Nephron (organoid): ENCODE measurements at regions not wholly inside any gene's neighbourhood (a gene's known extent, or its start where the extent isn't known, plus 50 kb on each side); places are given as distances from the start of the nearest gene placed in this dataset.

Experiments used
- H3K27ac Mint-ChIP-seq, 3 experiments: 2 replicates each; pipeline ENCODE4 v1.8.0; 2020; ENCODE audit warnings: mixed read lengths in 3 of 3, mild to moderate bottlenecking in 2 of 3, moderate library complexity in 1 of 3
- H3K27me3 Mint-ChIP-seq: 2 replicates; pipeline ENCODE4 v1.8.0; 2021; ENCODE audit warnings: low read depth, mild to moderate bottlenecking, moderate library complexity, mixed read lengths
- H3K36me3 Mint-ChIP-seq: 2 replicates; pipeline ENCODE4 v1.8.0; 2020; ENCODE audit warnings: low read depth, mixed read lengths
- H3K4me1 Mint-ChIP-seq: 2 replicates; pipeline ENCODE4 v1.8.0; 2020; ENCODE audit warnings: mixed read lengths
- H3K4me3 Mint-ChIP-seq, 3 experiments: 2 replicates each; pipeline ENCODE4 v1.8.0; 2020; ENCODE audit warnings: mild to moderate bottlenecking in 3 of 3, mixed read lengths in 3 of 3, moderate library complexity in 2 of 3
- H3K9me3 Mint-ChIP-seq: 2 replicates; pipeline ENCODE4 v1.8.0; 2020; ENCODE audit warnings: mixed read lengths
- TF ChIP-seq, protein P1 (sequence below), 3 experiments: fragments of 200-600 bp; sonication (generic); IDR thresholded peaks; one replicate each; pipeline ENCODE4 v1.5.0; 2021; ENCODE audit warnings: antibody characterized with exemption in 3 of 3; ENCODE audit not compliant: unreplicated experiment in 3 of 3

DNA sequence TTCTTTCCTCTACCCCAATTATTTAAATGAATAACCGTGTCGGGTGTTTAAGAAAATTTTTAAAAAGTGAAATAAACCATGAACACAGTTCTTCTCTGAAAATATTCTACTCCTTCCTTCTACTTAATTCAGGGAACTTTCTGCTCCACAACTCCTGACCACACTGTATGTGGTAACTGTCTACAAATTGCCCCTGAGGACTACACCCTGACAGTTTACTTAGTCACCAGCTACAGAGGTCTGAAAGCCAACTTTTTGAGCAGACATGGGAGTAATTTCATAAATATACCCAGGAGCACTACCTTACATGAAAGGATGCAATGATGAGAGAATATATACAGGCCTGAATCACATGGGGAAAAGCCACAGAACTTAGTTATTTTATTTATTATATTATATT, 523.2 kb upstream of the SORCS1 start:
- Mint-ChIP-seq H3K36me3 (no peaks in the 10 kb centered on the region), H3K27me3 (no peaks in the 10 kb centered on the region), H3K4me3 (no peak overlapping the region), H3K9me3 (no peaks in the 10 kb centered on the region), H3K4me1 (no peaks in the 10 kb centered on the region), H3K27ac (no peak overlapping the region)
- TF ChIP-seq, protein P1, sequence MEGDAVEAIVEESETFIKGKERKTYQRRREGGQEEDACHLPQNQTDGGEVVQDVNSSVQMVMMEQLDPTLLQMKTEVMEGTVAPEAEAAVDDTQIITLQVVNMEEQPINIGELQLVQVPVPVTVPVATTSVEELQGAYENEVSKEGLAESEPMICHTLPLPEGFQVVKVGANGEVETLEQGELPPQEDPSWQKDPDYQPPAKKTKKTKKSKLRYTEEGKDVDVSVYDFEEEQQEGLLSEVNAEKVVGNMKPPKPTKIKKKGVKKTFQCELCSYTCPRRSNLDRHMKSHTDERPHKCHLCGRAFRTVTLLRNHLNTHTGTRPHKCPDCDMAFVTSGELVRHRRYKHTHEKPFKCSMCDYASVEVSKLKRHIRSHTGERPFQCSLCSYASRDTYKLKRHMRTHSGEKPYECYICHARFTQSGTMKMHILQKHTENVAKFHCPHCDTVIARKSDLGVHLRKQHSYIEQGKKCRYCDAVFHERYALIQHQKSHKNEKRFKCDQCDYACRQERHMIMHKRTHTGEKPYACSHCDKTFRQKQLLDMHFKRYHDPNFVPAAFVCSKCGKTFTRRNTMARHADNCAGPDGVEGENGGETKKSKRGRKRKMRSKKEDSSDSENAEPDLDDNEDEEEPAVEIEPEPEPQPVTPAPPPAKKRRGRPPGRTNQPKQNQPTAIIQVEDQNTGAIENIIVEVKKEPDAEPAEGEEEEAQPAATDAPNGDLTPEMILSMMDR (IDR thresholded peaks at IDR 0.05; ENCODE audit: unreplicated experiment in 3 of 3): no peak

DNA sequence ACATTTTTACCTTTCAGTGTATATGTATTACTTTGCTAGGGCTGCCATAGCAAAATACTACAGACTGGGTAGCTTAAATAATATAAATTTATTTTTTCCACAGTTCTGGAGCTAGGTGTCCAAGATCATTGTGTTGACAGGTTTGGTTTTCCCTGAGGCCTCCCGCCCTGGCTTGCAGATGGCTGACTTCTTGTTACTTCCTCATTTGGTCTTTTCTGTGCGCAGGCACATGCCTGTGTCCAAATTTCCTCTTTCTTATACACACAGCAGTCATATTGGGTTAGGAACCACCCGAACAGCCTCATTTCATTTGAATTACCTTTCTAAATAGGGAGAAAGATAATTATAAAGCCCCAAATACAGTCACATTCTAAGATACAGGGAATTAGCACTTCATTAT, 521.6 kb upstream of the SORCS1 start:
- no peaks in the 10 kb centered on the region for H3K36me3 Mint-ChIP-seq

DNA sequence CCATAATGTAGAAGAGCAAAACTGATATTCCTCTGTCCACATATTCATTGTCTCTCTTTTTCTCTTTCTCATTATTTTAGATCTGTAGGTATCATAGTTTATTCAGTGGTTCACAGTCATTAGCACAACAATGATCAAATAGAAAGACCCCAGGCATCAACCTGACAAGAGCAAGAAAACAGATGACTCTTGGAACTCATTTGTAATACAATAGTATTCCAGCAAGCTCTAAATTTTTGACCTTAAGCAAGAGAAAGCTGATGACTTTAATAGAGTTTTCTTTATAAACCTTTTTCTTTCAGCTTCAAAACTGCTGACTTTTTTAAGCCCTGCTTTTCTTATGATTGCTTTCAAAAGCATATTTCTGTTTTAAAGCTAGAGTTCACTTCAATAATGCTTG, 507.5 kb upstream of the SORCS1 start:
- H3K27ac Mint-ChIP-seq: no peak overlapping the region
- TF ChIP-seq, protein P1 (IDR thresholded peaks at IDR 0.05; ENCODE audit: unreplicated experiment in 3 of 3): no peak
- H3K4me3 Mint-ChIP-seq: no peak overlapping the region
- no peaks in the 10 kb centered on the region for H3K27me3 Mint-ChIP-seq
- peaks cover 2% of the 10 kb centered on the region for H3K9me3 Mint-ChIP-seq
- H3K4me1 Mint-ChIP-seq: no peaks in the 10 kb centered on the region
- H3K36me3 Mint-ChIP-seq: no peaks in the 10 kb centered on the region

More for the DNA sequence above, 521.6 kb upstream of the SORCS1 start:
- Mint-ChIP-seq H3K9me3 (no peaks in the 10 kb centered on the region), H3K27ac (no peak overlapping the region), H3K4me1 (no peaks in the 10 kb centered on the region), H3K27me3 (no peaks in the 10 kb centered on the region), H3K4me3 (no peak overlapping the region)
- TF ChIP-seq, protein P1 (IDR thresholded peaks at IDR 0.05; ENCODE audit: unreplicated experiment in 3 of 3): no peak

DNA sequence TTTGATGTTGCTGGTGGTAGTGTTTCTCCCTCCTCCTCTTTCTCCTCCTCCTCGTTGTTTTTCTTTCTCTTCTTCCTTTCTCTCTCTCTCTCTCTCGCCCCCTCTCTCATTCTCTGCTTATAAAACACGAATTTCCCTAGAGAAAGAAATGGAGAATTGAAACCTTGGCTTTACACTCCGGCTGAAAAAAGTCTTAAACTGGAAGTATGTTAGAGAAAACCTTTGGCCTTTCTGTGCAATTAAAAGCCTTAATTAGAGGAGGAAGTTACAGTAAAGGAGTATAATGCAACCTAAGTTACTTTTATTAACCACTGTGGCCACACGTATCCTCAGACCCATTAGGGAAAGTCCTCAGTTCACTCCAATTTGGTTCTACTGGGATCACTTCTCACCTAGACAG, 501.7 kb upstream of the SORCS1 start:
- Mint-ChIP-seq H3K4me1 (no peaks in the 10 kb centered on the region), H3K27ac (no peak overlapping the region), H3K4me3 (no peak overlapping the region), H3K36me3 (no peaks in the 10 kb centered on the region), H3K27me3 (no peaks in the 10 kb centered on the region), H3K9me3 (peaks cover 19% of the 10 kb centered on the region)
- TF ChIP-seq, protein P1 (IDR thresholded peaks at IDR 0.05; ENCODE audit: unreplicated experiment in 3 of 3): no peak

DNA sequence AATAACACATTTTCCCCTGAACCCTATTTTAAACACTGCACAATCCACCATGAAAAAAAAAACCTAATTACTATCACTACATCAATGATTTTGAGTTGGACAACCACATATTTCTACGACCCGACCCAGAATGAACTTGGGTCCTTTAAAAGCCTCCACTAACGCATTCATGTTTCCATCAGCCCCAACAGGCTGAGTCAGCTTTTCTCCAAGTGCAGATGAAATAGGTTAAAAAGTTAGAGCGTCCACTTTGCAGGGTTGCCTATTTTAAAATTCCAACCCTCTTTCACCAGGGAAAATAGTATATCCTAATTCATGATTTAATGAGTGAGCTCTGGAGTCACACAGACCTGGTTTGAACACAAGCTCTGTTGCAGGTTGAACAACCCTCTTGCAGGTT, 501.0 kb upstream of the SORCS1 start:
- Mint-ChIP-seq H3K4me3 (no peak overlapping the region), H3K36me3 (no peaks in the 10 kb centered on the region), H3K27ac (no peak overlapping the region), H3K4me1 (no peaks in the 10 kb centered on the region), H3K27me3 (no peaks in the 10 kb centered on the region), H3K9me3 (peaks cover 25% of the 10 kb centered on the region)
- TF ChIP-seq, protein P1 (IDR thresholded peaks at IDR 0.05; ENCODE audit: unreplicated experiment in 3 of 3): no peak

DNA sequence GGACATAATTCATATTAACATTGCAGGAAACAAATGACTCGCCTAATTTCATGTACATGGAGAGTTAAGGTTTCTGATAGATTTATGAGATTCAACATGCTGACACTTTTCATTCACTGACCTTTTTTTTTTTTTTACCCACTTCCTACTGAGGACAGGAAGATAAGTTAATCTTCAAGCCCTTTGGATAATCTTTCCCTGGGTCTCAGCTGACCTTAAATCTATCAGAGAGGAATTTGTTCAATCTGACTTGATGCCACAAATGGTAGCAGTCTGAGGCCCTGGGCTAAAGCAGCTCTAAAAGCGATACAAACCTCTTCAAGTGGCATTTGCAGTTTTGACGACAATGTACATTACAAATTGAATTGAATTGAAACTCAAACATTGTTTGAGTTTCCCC, 493.3 kb upstream of the SORCS1 start:
- Mint-ChIP-seq H3K4me3 (no peak overlapping the region), H3K9me3 (peaks cover 15% of the 10 kb centered on the region), H3K27ac (no peak overlapping the region), H3K4me1 (peaks cover 5% of the 10 kb centered on the region), H3K36me3 (no peaks in the 10 kb centered on the region), H3K27me3 (no peaks in the 10 kb centered on the region)
- TF ChIP-seq, protein P1 (IDR thresholded peaks at IDR 0.05; ENCODE audit: unreplicated experiment in 3 of 3): no peak
